ENCODE measurements at regions not wholly inside any gene's neighbourhood (a gene's known extent, or its start where the extent isn't known, plus 50 kb on each side); places are given as distances from the start of the nearest gene placed in this dataset.

DNA sequence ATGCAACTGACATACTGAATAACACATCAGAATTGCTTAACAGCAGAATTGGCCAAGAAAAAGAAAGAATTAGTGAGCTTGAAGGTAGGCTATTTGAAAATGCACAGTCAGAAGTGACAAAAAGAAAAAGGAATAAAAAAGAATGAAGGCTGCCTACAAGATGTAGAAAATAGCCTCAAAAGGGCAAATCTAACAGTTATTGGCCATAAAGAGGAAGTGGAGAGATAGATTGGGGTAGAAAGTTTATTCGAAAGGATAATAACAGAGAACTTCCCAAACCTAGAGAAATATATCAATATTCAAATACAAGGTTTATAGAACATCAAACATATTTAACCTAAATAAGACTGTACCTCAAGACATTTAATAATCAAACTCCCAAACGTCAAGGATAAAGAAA is 67.5 kb downstream of the ATP6V1G3 start:
- no peak for TF ChIP-seq CTCF (IDR thresholded peaks at IDR 0.05)
- Histone ChIP-seq H3K4me3 (no peak overlapping the region), H3K27ac (no peak overlapping the region)
- DNase-seq (ENCODE audit: low spot score), result no peak

GRCh38 chr1:198472119-198472518 is 68.4 kb downstream of the ATP6V1G3 start:
- no peak for DNase-seq (ENCODE audit: low spot score)
- no peak for TF ChIP-seq CTCF (IDR thresholded peaks at IDR 0.05)
- H3K27ac ChIP-seq, result no peak overlapping the region
- no peak overlapping the region for H3K4me3 ChIP-seq

DNA sequence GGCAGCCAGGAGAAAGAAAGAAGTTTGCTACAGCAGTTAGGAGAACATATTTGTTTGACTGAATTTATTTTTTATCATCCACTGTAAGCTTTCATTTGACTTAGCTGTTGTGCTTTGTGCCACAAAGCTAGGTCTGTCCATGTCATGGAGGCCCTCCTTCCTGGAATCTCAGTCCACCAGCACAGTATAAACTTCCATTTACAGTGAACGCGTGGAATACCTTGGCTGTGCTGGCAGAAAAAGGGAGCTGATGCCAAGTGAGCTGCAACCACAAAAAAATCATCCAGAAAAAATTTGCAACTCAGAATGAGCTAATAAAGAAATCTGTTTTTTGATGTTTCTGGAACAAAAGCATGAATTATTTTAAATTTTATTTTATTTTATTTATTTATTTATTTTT is 72.6 kb downstream of the ATP6V1G3 start:
- no peak overlapping the region for H3K4me3 ChIP-seq
- no peak overlapping the region for H3K27ac ChIP-seq
- no peak for TF ChIP-seq CTCF (IDR thresholded peaks at IDR 0.05)
- DNase-seq (ENCODE audit: low spot score), result no peak

DNA sequence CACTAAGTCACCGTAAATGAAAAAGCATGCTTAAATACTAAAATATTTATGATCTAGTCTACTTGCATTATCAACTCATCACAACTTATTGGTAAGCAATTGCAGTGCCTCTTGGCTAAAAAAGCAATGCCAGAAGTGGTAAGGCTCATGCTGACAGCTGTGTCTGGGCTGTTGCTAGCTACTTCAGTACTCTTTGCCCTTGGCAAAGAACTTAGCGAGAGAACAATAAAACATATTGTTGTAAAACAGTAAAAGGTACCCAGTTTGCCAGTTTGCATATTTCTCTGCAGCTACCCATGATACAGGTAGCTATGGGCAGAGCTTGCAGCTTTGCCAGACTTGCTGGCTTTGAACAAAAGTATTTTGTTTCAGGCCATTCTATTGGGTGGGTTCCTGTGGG is 73.1 kb downstream of the ATP6V1G3 start:
- no peak for DNase-seq (ENCODE audit: low spot score)
- no peak overlapping the region for H3K27ac ChIP-seq
- H3K4me3 ChIP-seq, result no peak overlapping the region
- no peak for TF ChIP-seq CTCF (IDR thresholded peaks at IDR 0.05)

DNA sequence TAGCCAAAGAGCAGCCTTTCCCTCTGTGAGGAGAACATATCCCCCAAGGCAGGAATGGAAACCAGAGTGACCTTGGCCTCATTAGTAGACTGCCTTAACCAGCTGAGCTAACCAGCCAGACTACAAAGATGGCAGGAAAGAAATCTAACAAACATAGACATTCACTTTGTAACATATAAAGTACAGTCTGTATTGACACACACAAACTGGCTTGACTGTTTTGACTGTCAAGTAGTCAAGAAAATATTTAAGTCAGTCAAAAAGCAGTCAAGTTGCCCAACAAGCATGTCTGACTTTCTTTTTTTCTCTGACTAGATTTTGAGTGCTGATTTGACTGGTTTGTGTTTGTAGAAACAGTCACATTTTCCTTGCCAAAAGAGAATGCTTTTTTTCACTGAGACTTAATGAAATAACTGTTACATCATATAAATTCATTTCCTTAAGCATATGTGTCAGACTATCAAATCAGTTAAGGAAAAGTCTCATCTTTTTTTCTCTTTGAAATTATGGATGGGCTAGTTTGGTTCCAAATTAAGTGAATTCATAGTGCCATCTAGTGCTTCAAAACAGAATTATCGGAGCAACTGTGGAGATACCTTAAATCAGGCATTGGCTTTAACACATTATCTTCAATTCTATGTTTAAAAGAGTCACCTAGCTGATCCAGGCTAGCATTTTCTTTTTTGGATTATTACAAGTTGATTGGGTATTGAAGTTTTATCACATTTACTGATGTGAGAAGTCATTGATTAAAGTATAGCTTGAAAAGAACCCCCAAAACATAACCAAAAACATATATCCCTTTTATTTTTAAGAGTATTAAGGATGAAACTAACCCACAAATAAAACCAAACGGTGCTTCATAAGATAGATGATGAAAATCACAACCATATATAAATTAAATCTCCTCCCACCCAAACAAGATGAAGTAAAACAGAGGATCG is 75.0 kb downstream of the ATP6V1G3 start:
- TF ChIP-seq CTCF (IDR thresholded peaks at IDR 0.05), result peak; percentile 38
- no peak for DNase-seq (ENCODE audit: low spot score)
- H3K4me3 ChIP-seq, result no peak overlapping the region
- no peak overlapping the region for H3K27ac ChIP-seq

DNA sequence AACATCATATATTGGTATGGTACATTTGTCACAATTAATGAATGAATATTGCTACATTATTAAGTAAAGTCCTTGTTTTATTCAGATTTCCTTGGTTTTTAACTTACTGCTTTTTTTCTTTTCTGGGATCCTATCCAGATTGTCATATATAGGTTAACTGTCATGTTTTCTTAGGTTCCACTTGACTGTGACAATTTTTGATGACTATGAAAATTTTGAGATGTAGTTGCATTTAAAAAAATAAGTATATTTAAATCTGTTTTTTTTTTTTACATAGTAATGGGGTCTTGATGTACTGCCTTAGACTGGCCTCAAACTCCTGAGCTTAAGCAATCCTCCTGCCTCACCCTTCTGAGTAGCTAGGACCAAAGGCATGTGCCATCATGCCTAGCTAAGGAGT is 76.8 kb downstream of the ATP6V1G3 start:
- no peak for DNase-seq (ENCODE audit: low spot score)
- Histone ChIP-seq H3K27ac (no peak overlapping the region), H3K4me3 (no peak overlapping the region)
- TF ChIP-seq CTCF (IDR thresholded peaks at IDR 0.05), result no peak

All from coronary artery (tissue), 2 donors.